ENCODE measurements at regions not wholly inside any gene's neighbourhood (a gene's known extent, or its start where the extent isn't known, plus 50 kb on each side); places are given as distances from the start of the nearest gene placed in this dataset.

DNA sequence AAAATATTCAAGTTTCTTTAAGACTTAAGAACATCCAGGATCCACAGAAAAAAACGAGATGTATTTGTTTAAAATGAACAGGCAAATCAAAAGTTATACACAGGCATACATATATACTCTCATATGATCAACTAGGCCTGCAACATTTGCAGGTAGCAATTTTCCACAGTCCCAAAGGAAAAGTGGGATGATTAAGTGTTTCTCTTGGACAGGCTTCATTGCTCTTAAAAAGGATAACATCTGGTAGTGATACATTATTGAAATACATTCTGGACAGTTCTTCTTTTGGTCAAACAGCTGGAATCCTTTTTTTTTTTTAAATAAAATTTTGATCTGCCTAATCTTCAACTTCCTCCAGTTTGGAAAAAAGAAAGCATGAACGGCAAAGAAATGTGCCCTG lies 114.8 kb upstream of the TDRD3 start:
- Histone ChIP-seq H3K36me3 (ENCODE audit: control insufficient read depth in 2 of 2, insufficient read depth in 2 of 2, low read length in 2 of 2) (no peaks in the 10 kb centered on the region), H3K4me1 (ENCODE audit: control insufficient read depth in 2 of 2, insufficient read depth in 2 of 2, low read length in 2 of 2) (no peaks in the 10 kb centered on the region), H3K27ac (ENCODE audit: low read depth in 2 of 2, low read length in 2 of 2) (no peak overlapping the region), H3K4me3 (ENCODE audit: low read length in 2 of 2) (no peak overlapping the region), H3K27me3 (ENCODE audit: control insufficient read depth in 2 of 2, insufficient read depth in 2 of 2, low read length in 2 of 2) (no peaks in the 10 kb centered on the region), H3K9ac (ENCODE audit: low read depth in 1 of 2, low read length in 2 of 2) (no peak overlapping the region), H3K9me3 (ENCODE audit: control insufficient read depth in 2 of 2, low read length in 2 of 2) (no peaks in the 10 kb centered on the region)

DNA sequence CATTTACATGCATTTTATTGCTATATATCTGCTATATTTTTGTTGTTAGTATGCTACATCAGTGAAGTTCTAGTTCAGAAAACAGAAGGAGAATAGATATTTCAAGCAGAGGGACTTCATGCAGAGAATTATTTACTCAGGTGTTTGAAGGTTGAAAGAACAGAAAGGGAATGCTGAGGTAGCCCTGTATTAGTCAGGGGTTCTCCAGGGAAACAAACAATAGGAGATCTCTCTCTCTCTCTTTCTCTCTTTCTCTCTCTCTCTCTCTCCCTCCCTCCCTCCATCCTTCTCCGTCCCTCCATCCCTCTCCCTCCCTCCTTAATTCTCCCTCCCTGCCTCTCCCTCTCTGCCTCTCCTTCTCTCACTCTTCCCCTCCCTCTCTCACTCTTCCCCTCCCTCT lies 114.3 kb upstream of the TDRD3 start:
- no peaks in the 10 kb centered on the region for H3K27me3 ChIP-seq (ENCODE audit: control insufficient read depth in 2 of 2, insufficient read depth in 2 of 2, low read length in 2 of 2)
- no peaks in the 10 kb centered on the region for H3K4me1 ChIP-seq (ENCODE audit: control insufficient read depth in 2 of 2, insufficient read depth in 2 of 2, low read length in 2 of 2)
- no peak overlapping the region for H3K4me3 ChIP-seq (ENCODE audit: low read length in 2 of 2)
- H3K36me3 ChIP-seq (ENCODE audit: control insufficient read depth in 2 of 2, insufficient read depth in 2 of 2, low read length in 2 of 2), result no peaks in the 10 kb centered on the region
- H3K9ac ChIP-seq (ENCODE audit: low read depth in 1 of 2, low read length in 2 of 2), result no peak overlapping the region
- no peaks in the 10 kb centered on the region for H3K9me3 ChIP-seq (ENCODE audit: control insufficient read depth in 2 of 2, low read length in 2 of 2)
- no peak overlapping the region for H3K27ac ChIP-seq (ENCODE audit: low read depth in 2 of 2, low read length in 2 of 2)

GRCh38 chr13:60286707-60287106 lies 110.3 kb upstream of the TDRD3 start:
- H3K9ac ChIP-seq (ENCODE audit: low read depth in 1 of 2, low read length in 2 of 2), result no peak overlapping the region
- no peaks in the 10 kb centered on the region for H3K27me3 ChIP-seq (ENCODE audit: control insufficient read depth in 2 of 2, insufficient read depth in 2 of 2, low read length in 2 of 2)
- no peak overlapping the region for H3K4me3 ChIP-seq (ENCODE audit: low read length in 2 of 2)

DNA sequence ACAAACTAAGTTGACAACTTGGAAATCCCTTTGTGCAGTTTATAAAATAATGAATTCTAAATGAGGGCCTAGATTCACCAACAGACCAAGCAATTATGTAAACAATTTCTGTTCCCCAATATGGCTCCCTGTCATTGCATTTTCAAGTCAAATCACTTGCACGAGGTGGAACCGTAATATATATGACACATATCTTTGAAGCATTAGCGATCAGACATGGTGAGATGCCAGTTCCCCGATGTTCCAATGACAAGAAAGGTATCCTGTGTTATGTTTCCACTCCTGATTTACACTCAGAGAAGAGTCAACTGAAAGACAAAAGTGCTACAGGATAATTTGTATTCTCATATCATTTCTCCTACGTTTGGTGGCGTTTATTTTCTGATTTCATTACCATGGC lies 108.5 kb upstream of the TDRD3 start:
- no peak overlapping the region for H3K4me3 ChIP-seq (ENCODE audit: low read length in 2 of 2)
- no peak overlapping the region for H3K9ac ChIP-seq (ENCODE audit: low read depth in 1 of 2, low read length in 2 of 2)
- no peaks in the 10 kb centered on the region for H3K9me3 ChIP-seq (ENCODE audit: control insufficient read depth in 2 of 2, low read length in 2 of 2)
- H3K27ac ChIP-seq (ENCODE audit: low read depth in 2 of 2, low read length in 2 of 2), result no peak overlapping the region
- no peaks in the 10 kb centered on the region for H3K36me3 ChIP-seq (ENCODE audit: control insufficient read depth in 2 of 2, insufficient read depth in 2 of 2, low read length in 2 of 2)
- H3K27me3 ChIP-seq (ENCODE audit: control insufficient read depth in 2 of 2, insufficient read depth in 2 of 2, low read length in 2 of 2), result no peaks in the 10 kb centered on the region
- no peaks in the 10 kb centered on the region for H3K4me1 ChIP-seq (ENCODE audit: control insufficient read depth in 2 of 2, insufficient read depth in 2 of 2, low read length in 2 of 2)

More at GRCh38 chr13:60286707-60287106, 110.3 kb upstream of the TDRD3 start:
- H3K27ac ChIP-seq (ENCODE audit: low read depth in 2 of 2, low read length in 2 of 2), result no peak overlapping the region
- no peaks in the 10 kb centered on the region for H3K36me3 ChIP-seq (ENCODE audit: control insufficient read depth in 2 of 2, insufficient read depth in 2 of 2, low read length in 2 of 2)
- no peaks in the 10 kb centered on the region for H3K4me1 ChIP-seq (ENCODE audit: control insufficient read depth in 2 of 2, insufficient read depth in 2 of 2, low read length in 2 of 2)
- no peaks in the 10 kb centered on the region for H3K9me3 ChIP-seq (ENCODE audit: control insufficient read depth in 2 of 2, low read length in 2 of 2)

DNA sequence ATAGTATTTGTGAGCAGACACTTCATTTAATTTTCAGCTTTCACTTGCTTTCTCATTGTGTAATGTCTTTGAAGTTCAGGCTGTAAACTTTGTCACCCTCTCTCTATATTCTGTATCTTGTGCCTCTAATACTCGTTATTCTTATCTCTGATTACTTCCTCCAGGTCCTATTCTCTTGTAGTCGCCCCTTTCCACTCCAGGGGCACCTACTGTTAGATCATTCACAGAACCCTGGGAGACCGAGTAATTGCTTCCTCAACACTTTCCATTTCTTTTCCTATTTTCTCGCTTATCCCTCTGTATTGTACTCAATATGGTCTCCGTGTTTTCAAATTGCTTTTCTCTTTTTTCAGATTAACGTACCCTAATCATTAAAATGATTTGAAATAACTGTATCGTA lies 93.9 kb upstream of the TDRD3 start:
- Histone ChIP-seq H3K9ac (ENCODE audit: low read depth in 1 of 2, low read length in 2 of 2) (no peak overlapping the region), H3K4me3 (ENCODE audit: low read length in 2 of 2) (no peak overlapping the region), H3K27ac (ENCODE audit: low read depth in 2 of 2, low read length in 2 of 2) (no peak overlapping the region), H3K27me3 (ENCODE audit: control insufficient read depth in 2 of 2, insufficient read depth in 2 of 2, low read length in 2 of 2) (no peaks in the 10 kb centered on the region), H3K36me3 (ENCODE audit: control insufficient read depth in 2 of 2, insufficient read depth in 2 of 2, low read length in 2 of 2) (no peaks in the 10 kb centered on the region), H3K9me3 (ENCODE audit: control insufficient read depth in 2 of 2, low read length in 2 of 2) (no peaks in the 10 kb centered on the region), H3K4me1 (ENCODE audit: control insufficient read depth in 2 of 2, insufficient read depth in 2 of 2, low read length in 2 of 2) (no peaks in the 10 kb centered on the region)

GRCh38 chr13:60311527-60311926 lies 85.5 kb upstream of the TDRD3 start:
- no peaks in the 10 kb centered on the region for H3K36me3 ChIP-seq (ENCODE audit: control insufficient read depth in 2 of 2, insufficient read depth in 2 of 2, low read length in 2 of 2)
- H3K4me1 ChIP-seq (ENCODE audit: control insufficient read depth in 2 of 2, insufficient read depth in 2 of 2, low read length in 2 of 2), result no peaks in the 10 kb centered on the region
- no peak overlapping the region for H3K9ac ChIP-seq (ENCODE audit: low read depth in 1 of 2, low read length in 2 of 2)
- no peak overlapping the region for H3K4me3 ChIP-seq (ENCODE audit: low read length in 2 of 2)
- no peaks in the 10 kb centered on the region for H3K9me3 ChIP-seq (ENCODE audit: control insufficient read depth in 2 of 2, low read length in 2 of 2)
- H3K27ac ChIP-seq (ENCODE audit: low read depth in 2 of 2, low read length in 2 of 2), result no peak overlapping the region
- H3K27me3 ChIP-seq (ENCODE audit: control insufficient read depth in 2 of 2, insufficient read depth in 2 of 2, low read length in 2 of 2), result peaks cover 0 to 2% of the 10 kb centered on the region in 2 donors

DNA sequence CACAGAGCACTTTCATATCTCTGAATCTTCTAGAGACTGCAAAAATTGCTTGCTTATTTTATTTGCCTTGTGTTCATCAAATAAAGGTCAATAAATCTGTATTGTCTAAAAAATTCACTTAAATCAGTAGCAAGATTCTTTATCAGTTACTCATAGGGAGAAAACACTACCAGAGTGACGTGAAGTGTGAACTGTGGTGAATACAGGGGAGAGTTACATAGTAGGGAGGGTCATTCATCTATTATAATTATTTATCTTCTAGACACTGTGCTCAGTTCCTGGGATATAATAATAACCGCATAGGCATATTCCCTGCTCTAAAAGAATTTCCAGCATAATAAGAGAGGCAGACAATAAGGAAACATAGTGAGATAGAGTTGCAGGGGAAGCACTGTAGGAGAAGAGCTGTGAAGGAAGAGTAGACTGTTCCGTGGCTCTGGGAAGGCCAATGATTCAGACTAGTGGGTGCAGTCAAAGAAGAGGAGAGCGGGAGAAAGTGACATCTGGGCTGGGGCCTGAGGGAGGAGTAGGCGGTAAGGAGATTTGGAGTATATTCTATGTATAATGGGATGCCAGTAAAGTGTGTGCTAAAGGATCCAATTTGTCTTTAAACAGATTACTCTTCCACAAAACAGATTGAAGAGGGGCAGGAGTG lies 84.0 kb upstream of the TDRD3 start:
- no peaks in the 10 kb centered on the region for H3K36me3 ChIP-seq (ENCODE audit: control insufficient read depth in 2 of 2, insufficient read depth in 2 of 2, low read length in 2 of 2)
- no peak overlapping the region for H3K27ac ChIP-seq (ENCODE audit: low read depth in 2 of 2, low read length in 2 of 2)
- H3K9ac ChIP-seq (ENCODE audit: low read depth in 1 of 2, low read length in 2 of 2), result no peak overlapping the region
- no peak overlapping the region for H3K4me3 ChIP-seq (ENCODE audit: low read length in 2 of 2)
- no peaks in the 10 kb centered on the region for H3K9me3 ChIP-seq (ENCODE audit: control insufficient read depth in 2 of 2, low read length in 2 of 2)
- H3K27me3 ChIP-seq (ENCODE audit: control insufficient read depth in 2 of 2, insufficient read depth in 2 of 2, low read length in 2 of 2), result peaks cover 2% of the 10 kb centered on the region in 2 donors
- no peaks in the 10 kb centered on the region for H3K4me1 ChIP-seq (ENCODE audit: control insufficient read depth in 2 of 2, insufficient read depth in 2 of 2, low read length in 2 of 2)

DNA sequence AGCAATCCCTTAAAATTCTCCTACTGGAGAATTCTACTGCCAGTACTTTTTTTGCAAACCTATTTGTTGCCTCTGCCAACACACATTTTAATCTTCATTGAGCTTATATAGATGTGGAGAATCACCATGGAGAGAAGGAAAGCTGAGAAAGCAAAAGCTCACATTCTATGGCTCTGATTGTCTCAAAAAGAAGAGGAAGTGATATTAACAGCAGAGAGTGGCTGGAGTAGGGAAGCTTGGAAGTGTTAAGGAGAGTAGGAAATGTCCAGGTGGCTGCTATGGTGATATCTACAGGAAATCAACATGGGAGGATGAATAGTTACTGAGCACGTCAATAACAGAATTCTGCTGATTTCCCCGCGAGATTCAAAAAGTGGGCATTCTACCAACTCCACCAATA lies 78.8 kb upstream of the TDRD3 start:
- H3K9me3 ChIP-seq (ENCODE audit: control insufficient read depth in 2 of 2, low read length in 2 of 2), result no peaks in the 10 kb centered on the region
- peaks cover 1 to 2% of the 10 kb centered on the region in 2 donors for H3K27me3 ChIP-seq (ENCODE audit: control insufficient read depth in 2 of 2, insufficient read depth in 2 of 2, low read length in 2 of 2)
- H3K36me3 ChIP-seq (ENCODE audit: control insufficient read depth in 2 of 2, insufficient read depth in 2 of 2, low read length in 2 of 2), result no peaks in the 10 kb centered on the region
- H3K4me3 ChIP-seq (ENCODE audit: low read length in 2 of 2), result no peak overlapping the region
- H3K27ac ChIP-seq (ENCODE audit: low read depth in 2 of 2, low read length in 2 of 2), result no peak overlapping the region
- H3K9ac ChIP-seq (ENCODE audit: low read depth in 1 of 2, low read length in 2 of 2), result no peak overlapping the region
- H3K4me1 ChIP-seq (ENCODE audit: control insufficient read depth in 2 of 2, insufficient read depth in 2 of 2, low read length in 2 of 2), result no peaks in the 10 kb centered on the region

DNA sequence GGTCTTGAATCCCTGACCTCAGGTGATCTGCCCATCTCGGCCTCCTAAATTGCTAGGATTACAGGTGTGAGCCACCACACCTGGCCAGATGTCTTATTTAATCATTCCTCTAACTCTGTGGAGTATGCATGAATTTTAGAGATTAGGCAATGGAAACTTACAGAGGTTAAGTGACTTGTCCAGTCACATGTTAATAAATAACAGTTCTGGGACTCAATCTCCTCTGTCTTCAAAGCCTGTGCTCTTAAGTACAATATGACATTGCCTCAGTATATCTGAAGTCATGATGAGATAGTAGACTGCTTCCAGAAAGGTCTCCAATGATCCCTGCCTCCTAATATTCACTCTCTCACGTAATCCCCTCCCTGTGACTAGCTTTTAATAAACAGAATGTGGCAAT lies 72.9 kb upstream of the TDRD3 start:
- no peak overlapping the region for H3K4me3 ChIP-seq (ENCODE audit: low read length in 2 of 2)
- peaks cover 0 to 2% of the 10 kb centered on the region in 2 donors for H3K4me1 ChIP-seq (ENCODE audit: control insufficient read depth in 2 of 2, insufficient read depth in 2 of 2, low read length in 2 of 2)
- no peak overlapping the region for H3K9ac ChIP-seq (ENCODE audit: low read depth in 1 of 2, low read length in 2 of 2)
- no peaks in the 10 kb centered on the region for H3K36me3 ChIP-seq (ENCODE audit: control insufficient read depth in 2 of 2, insufficient read depth in 2 of 2, low read length in 2 of 2)
- no peaks in the 10 kb centered on the region for H3K27me3 ChIP-seq (ENCODE audit: control insufficient read depth in 2 of 2, insufficient read depth in 2 of 2, low read length in 2 of 2)
- H3K27ac ChIP-seq (ENCODE audit: low read depth in 2 of 2, low read length in 2 of 2), result no peak overlapping the region
- H3K9me3 ChIP-seq (ENCODE audit: control insufficient read depth in 2 of 2, low read length in 2 of 2), result no peaks in the 10 kb centered on the region

DNA sequence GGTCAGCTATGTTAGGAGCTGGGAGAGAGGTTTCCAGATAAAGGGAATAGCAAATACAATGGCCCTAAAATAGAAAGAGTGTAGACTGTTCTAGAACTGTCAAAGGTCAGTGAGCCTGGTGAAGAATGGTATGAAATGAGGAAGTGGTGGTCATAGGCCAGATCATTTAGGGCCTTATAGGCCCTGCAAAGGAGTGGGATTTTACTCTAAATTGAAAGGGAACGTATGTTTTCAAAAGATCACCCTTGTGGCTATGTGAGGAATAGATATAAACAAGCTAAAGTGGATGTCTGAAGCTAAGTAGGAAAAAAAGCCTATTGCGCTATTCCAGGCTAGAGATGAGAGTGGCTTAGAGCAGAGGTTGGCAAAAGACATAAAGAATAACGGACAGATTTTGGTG lies 70.7 kb upstream of the TDRD3 start:
- Histone ChIP-seq H3K27me3 (ENCODE audit: control insufficient read depth in 2 of 2, insufficient read depth in 2 of 2, low read length in 2 of 2) (no peaks in the 10 kb centered on the region), H3K4me3 (ENCODE audit: low read length in 2 of 2) (no peak overlapping the region), H3K27ac (ENCODE audit: low read depth in 2 of 2, low read length in 2 of 2) (no peak overlapping the region), H3K36me3 (ENCODE audit: control insufficient read depth in 2 of 2, insufficient read depth in 2 of 2, low read length in 2 of 2) (no peaks in the 10 kb centered on the region), H3K9ac (ENCODE audit: low read depth in 1 of 2, low read length in 2 of 2) (no peak overlapping the region), H3K9me3 (ENCODE audit: control insufficient read depth in 2 of 2, low read length in 2 of 2) (no peaks in the 10 kb centered on the region), H3K4me1 (ENCODE audit: control insufficient read depth in 2 of 2, insufficient read depth in 2 of 2, low read length in 2 of 2) (peaks cover 0 to 2% of the 10 kb centered on the region in 2 donors)

GRCh38 chr13:60327511-60327910 lies 69.5 kb upstream of the TDRD3 start:
- H3K4me3 ChIP-seq (ENCODE audit: low read length in 2 of 2), result peak overlapping the region in 1 of 2 donors; percentile 20

More at GRCh38 chr13:60327511-60327910, 69.5 kb upstream of the TDRD3 start:
- H3K9me3 ChIP-seq (ENCODE audit: control insufficient read depth in 2 of 2, low read length in 2 of 2), result no peaks in the 10 kb centered on the region
- H3K9ac ChIP-seq (ENCODE audit: low read depth in 1 of 2, low read length in 2 of 2), result no peak overlapping the region
- no peaks in the 10 kb centered on the region for H3K36me3 ChIP-seq (ENCODE audit: control insufficient read depth in 2 of 2, insufficient read depth in 2 of 2, low read length in 2 of 2)
- H3K4me1 ChIP-seq (ENCODE audit: control insufficient read depth in 2 of 2, insufficient read depth in 2 of 2, low read length in 2 of 2), result peaks cover 0 to 2% of the 10 kb centered on the region in 2 donors
- H3K27me3 ChIP-seq (ENCODE audit: control insufficient read depth in 2 of 2, insufficient read depth in 2 of 2, low read length in 2 of 2), result no peaks in the 10 kb centered on the region
- H3K27ac ChIP-seq (ENCODE audit: low read depth in 2 of 2, low read length in 2 of 2), result no peak overlapping the region

Measured in mucosa of rectum (tissue), 2 donors.